HCT116 (cell line): ENCODE measurements at regions not wholly inside any gene's neighbourhood (a gene's known extent, or its start where the extent isn't known, plus 50 kb on each side); places are given as distances from the start of the nearest gene placed in this dataset.

Experiments used
- ATAC-seq: fragments of 200-7000 bp; cut with Tn5 transposase; 2 replicates; pipeline ENCODE4 v1.9.1; 2020; ENCODE audit warnings: mild to moderate bottlenecking, moderate library complexity
- BruUV-seq: library from RNA; stranded (reverse); fragments of 400-500 nt; replicated peaks from 2 replicates; lab custom pipeline; 2021; lab: Mats Ljungman, UMichigan
- CTCF ChIA-PET: fragments of 300-600 bp; sonication (Branson Sonifier 250); formaldehyde crosslinking; loops from one replicate; lab custom pipeline; 2021; ENCODE audit warnings: antibody characterized with exemption; lab: Charles Lee
- POLR2A ChIA-PET: fragments of 300-600, 350-600 bp; sonication (Branson Sonifier 250); formaldehyde crosslinking; loops from one replicate; lab custom pipeline; 2021; ENCODE audit warnings: antibody characterized with exemption; lab: Charles Lee
- RAD21 ChIA-PET, 2 experiments: fragments of 300-600 bp; sonication (Branson Sonifier 250); formaldehyde crosslinking; loops; one replicate each; lab custom pipeline; 2023; ENCODE audit warnings: low total read pairs in 2 of 2; ENCODE audit not compliant: uncharacterized antibody in 2 of 2, unreplicated experiment in 2 of 2, low non-redundant PET in 1 of 2; lab: Charles Lee
- DNase-seq: peaks from one replicate; pipeline ENCODE4 v3.0.0-alpha.2; 2010; ENCODE audit warnings: low read depth, low spot score
- H2AFZ ChIP-seq: fragments of 200-600 bp; shearing (Covaris generic), sonication (generic); 2 replicates; pipeline ENCODE4 v1.6.1; 2017; ENCODE audit warnings: low read depth, mixed run types, mixed read lengths, antibody characterized with exemption, low read length; ENCODE audit not compliant: poor library complexity, severe bottlenecking
- H3K27ac ChIP-seq: 2 replicates; pipeline ENCODE4 v1.5.1; 2012; ENCODE audit warnings: low read depth, low read length
- H3K27me3 ChIP-seq: fragments of 200-600 bp; sonication (generic); 2 replicates; pipeline ENCODE4 v1.6.1; 2016; ENCODE audit warnings: mixed run types, low read length, mixed read lengths; ENCODE audit not compliant: insufficient read depth
- H3K36me3 ChIP-seq, 2 experiments: fragments of 200-500 bp in 1 of 2; fragments of 200-600 bp in 1 of 2; sonication (Bioruptor generic) in 1 of 2; sonication (generic) in 1 of 2; 2 replicates each; pipeline versions ENCODE4 v1.5.1 to v1.6.1; 2014 to 2016; ENCODE audit warnings: low read length in 2 of 2, inconsistent platforms in 1 of 2, mixed read lengths in 1 of 2, mixed run types in 1 of 2; ENCODE audit not compliant: insufficient read depth in 2 of 2, control insufficient read depth in 1 of 2
- H3K4me1 ChIP-seq, 2 experiments: fragments of 200-600 bp in 1 of 2; sonication (generic) in 1 of 2; 2 replicates each; pipeline versions ENCODE4 v1.5.1 to v1.6.1; 2012 to 2017; ENCODE audit warnings: low read length in 2 of 2, inconsistent platforms in 1 of 2, mild to moderate bottlenecking in 1 of 2, mixed read lengths in 1 of 2, mixed run types in 1 of 2, moderate library complexity in 1 of 2; ENCODE audit not compliant: insufficient read depth in 2 of 2, control insufficient read depth in 1 of 2
- H3K4me2 ChIP-seq: fragments of 200-600 bp; sonication (generic); 2 replicates; pipeline ENCODE4 v1.6.1; 2017; ENCODE audit warnings: mixed run types, low read length, mixed read lengths
- H3K4me3 ChIP-seq, 2 experiments: fragments of 200-600 bp in 1 of 2; sonication (generic) in 1 of 2; replicated peaks in 1 of 2; 2 replicates each; pipeline ENCODE4 v1.5.1; 2011 to 2016; ENCODE audit warnings: low read length in 2 of 2, control low read depth in 1 of 2, low read depth in 1 of 2, mild to moderate bottlenecking in 1 of 2, mixed read lengths in 1 of 2, mixed run types in 1 of 2
- H3K79me2 ChIP-seq: fragments of 200-600 bp; sonication (generic); 2 replicates; pipeline ENCODE4 v1.6.1; 2017; ENCODE audit warnings: mild to moderate bottlenecking, mixed run types, low read length, moderate library complexity, mixed read lengths; ENCODE audit not compliant: insufficient read depth
- H3K9ac ChIP-seq: fragments of 200-600 bp; sonication (generic); 2 replicates; pipeline ENCODE4 v1.6.1; 2016; ENCODE audit warnings: low read length, mixed read lengths
- H3K9me2 ChIP-seq: fragments of 200-600 bp; sonication (generic), shearing (Covaris generic); 2 replicates; pipeline ENCODE4 v1.6.1; 2017; ENCODE audit warnings: mixed run types, mild to moderate bottlenecking, moderate library complexity; ENCODE audit not compliant: insufficient read depth
- H3K9me3 ChIP-seq, 2 experiments: fragments of 200-500 bp in 1 of 2; fragments of 200-600 bp in 1 of 2; sonication (Bioruptor generic) in 1 of 2; sonication (generic) in 1 of 2; 2 replicates each; pipeline ENCODE4 v1.6.1; 2014 to 2017; ENCODE audit warnings: low read length in 2 of 2, mixed read lengths in 2 of 2, inconsistent platforms in 1 of 2, low read depth in 1 of 2, mild to moderate bottlenecking in 1 of 2, mixed run types in 1 of 2, moderate library complexity in 1 of 2; ENCODE audit not compliant: control insufficient read depth in 1 of 2, insufficient read depth in 1 of 2
- H4K20me1 ChIP-seq: fragments of 200-600 bp; sonication (generic), shearing (Covaris generic); 2 replicates; pipeline ENCODE4 v1.6.1; 2017; ENCODE audit warnings: mixed run types, mild to moderate bottlenecking, moderate library complexity; ENCODE audit not compliant: insufficient read depth
- CBX3 ChIP-seq: IDR thresholded peaks from 2 replicates; pipeline ENCODE4 v1.6.1; 2012; ENCODE audit warnings: low read depth
- CEBPB ChIP-seq: IDR thresholded peaks from 2 replicates; pipeline ENCODE4 v1.6.1; 2012; ENCODE audit warnings: low read depth
- EGR1 ChIP-seq: IDR thresholded peaks from 2 replicates; pipeline ENCODE4 v1.6.1; 2012; ENCODE audit warnings: low read depth
- EZH2 ChIP-seq: fragments of 200-600 bp; sonication (generic); IDR thresholded peaks from 2 replicates; pipeline ENCODE4 v1.6.1; 2017; ENCODE audit warnings: antibody characterized with exemption, mixed run types
- EZH2phosphoT487 ChIP-seq: fragments of 200-600 bp; IDR thresholded peaks from 2 replicates; pipeline ENCODE4 v1.6.1; 2018; ENCODE audit warnings: antibody characterized with exemption, borderline replicate concordance
- FOSL1 ChIP-seq: IDR thresholded peaks from 2 replicates; pipeline ENCODE4 v1.6.1; 2012; ENCODE audit warnings: low read depth
- JUND ChIP-seq: IDR thresholded peaks from 2 replicates; pipeline ENCODE4 v1.6.1; 2012
- MAX ChIP-seq: IDR thresholded peaks from 2 replicates; pipeline ENCODE4 v1.6.1; 2012
- POLR2A ChIP-seq: IDR thresholded peaks from 2 replicates; pipeline ENCODE4 v1.7.0; 2011; ENCODE audit warnings: borderline replicate concordance; ENCODE audit not compliant: insufficient read depth, insufficient read length; ENCODE audit errors: extremely low read depth
- POLR2AphosphoS5 ChIP-seq: IDR thresholded peaks from 2 replicates; pipeline ENCODE4 v1.6.1; 2011; ENCODE audit warnings: mild to moderate bottlenecking, low read depth, low read length, moderate library complexity
- RAD21 ChIP-seq: IDR thresholded peaks from 2 replicates; pipeline ENCODE4 v1.6.1; 2012; ENCODE audit warnings: low read depth, mild to moderate bottlenecking
- SIN3A ChIP-seq: IDR thresholded peaks from 2 replicates; pipeline ENCODE4 v1.6.1; 2012; ENCODE audit warnings: low read depth
- SP1 ChIP-seq: IDR thresholded peaks from 2 replicates; pipeline ENCODE4 v1.6.1; 2012; ENCODE audit warnings: low read depth
- SRF ChIP-seq: IDR thresholded peaks from 2 replicates; pipeline ENCODE4 v1.6.1; 2012; ENCODE audit warnings: low read depth
- TCF7L2 ChIP-seq: IDR thresholded peaks from 2 replicates; pipeline ENCODE4 v1.7.0; 2011; ENCODE audit warnings: borderline replicate concordance, inconsistent platforms; ENCODE audit not compliant: insufficient read depth, insufficient read length; ENCODE audit errors: extremely low read depth
- YY1 ChIP-seq: IDR thresholded peaks from 2 replicates; pipeline ENCODE4 v1.6.1; 2011; ENCODE audit warnings: low read length, low read depth, moderate library complexity, mild to moderate bottlenecking; ENCODE audit not compliant: insufficient replicate concordance; ENCODE audit errors: extremely low read depth
- ZBTB33 ChIP-seq: IDR thresholded peaks from 2 replicates; pipeline ENCODE4 v1.6.1; 2011; ENCODE audit warnings: mild to moderate bottlenecking, low read length, moderate library complexity; ENCODE audit not compliant: insufficient replicate concordance; ENCODE audit errors: extremely low read depth
- ZFX ChIP-seq: fragments of 450-650 bp; IDR thresholded peaks from 2 replicates; pipeline ENCODE4 v1.6.1; 2017
- intact Hi-C: fragments of 100-400 bp; cut with micrococcal nuclease; formaldehyde crosslinking; loops from 2 replicates; pipeline ENCODE4 v1.10.0; 2022

GRCh38 chr11:104665641-104666040 lies 232.6 kb downstream of the CASP12 start:
- TF ChIP-seq EGR1 = no peak
- TF ChIP-seq EZH2 = no peak
- no peak for TF ChIP-seq SIN3A
- TF ChIP-seq MAX = no peak
- no peak for TF ChIP-seq ZFX
- TF ChIP-seq CBX3 = no peak
- TF ChIP-seq CEBPB = no peak
- no peak for TF ChIP-seq YY1
- ATAC-seq = no peak
- CTCF ChIA-PET = no interaction called here
- Histone ChIP-seq H3K9me3 (no peaks in the 10 kb centered on the region), H3K4me3 (no peak overlapping the region), H3K4me1 (peaks cover 4 to 11% of the 10 kb centered on the region in 2 experiments; a peak in 3 of 4 replicates), H4K20me1 (no peaks in the 10 kb centered on the region), H3K27me3 (no peaks in the 10 kb centered on the region), H3K4me2 (no peak overlapping the region), H3K9me2 (no peaks in the 10 kb centered on the region), H2AFZ (no peak overlapping the region), H3K9ac (no peak overlapping the region), H3K27ac (no peak overlapping the region), H3K79me2 (no peaks in the 10 kb centered on the region), H3K36me3 (no peaks in the 10 kb centered on the region)
- BruUV-seq = no TSS peak
- intact Hi-C loops = no loop called here
- RAD21 ChIA-PET = no interaction called here
- POLR2A ChIA-PET = no interaction called here
- DNase-seq = no peak

- H3K9ac ChIP-seq = no peak overlapping the region
- ChIA-PET CTCF (interaction anchor here (0.6 kb wide), 1 partner anchor 107 kb away, joined by 4 read pairs; no protein-coding TSS in a partner anchor), RAD21 (no interaction called here), POLR2A (no interaction called here)
- no peaks in the 10 kb centered on the region for H3K36me3 ChIP-seq
- no TSS peak for BruUV-seq
- H2AFZ ChIP-seq = no peak overlapping the region
- H3K9me3 ChIP-seq = no peaks in the 10 kb centered on the region
- no peaks in the 10 kb centered on the region for H3K4me1 ChIP-seq
- no peak overlapping the region for H3K4me2 ChIP-seq
- H4K20me1 ChIP-seq = no peaks in the 10 kb centered on the region
- intact Hi-C loops = no loop called here
- H3K79me2 ChIP-seq = no peaks in the 10 kb centered on the region
- no peaks in the 10 kb centered on the region for H3K27me3 ChIP-seq
- no peaks in the 10 kb centered on the region for H3K9me2 ChIP-seq
- H3K27ac ChIP-seq = no peak overlapping the region
- DNase-seq (no peak), ATAC-seq (no peak)
- no peak overlapping the region for H3K4me3 ChIP-seq
- TF ChIP-seq MAX = no peak
- TF ChIP-seq ZBTB33 = no peak
- TF ChIP-seq POLR2A = no peak
- no peak for TF ChIP-seq EZH2phosphoT487
- no peak for TF ChIP-seq RAD21
- no peak for TF ChIP-seq TCF7L2
- TF ChIP-seq FOSL1 = no peak
- TF ChIP-seq SRF = no peak
- no peak for TF ChIP-seq SP1
- TF ChIP-seq JUND = no peak
- TF ChIP-seq POLR2AphosphoS5 = no peak
Observed at GRCh38 chr11:104663190-104664140, 234.8 kb downstream of the CASP12 start.
